ENCODE measurements at regions not wholly inside any gene's neighbourhood (a gene's known extent, or its start where the extent isn't known, plus 50 kb on each side); places are given as distances from the start of the nearest gene placed in this dataset.

DNA sequence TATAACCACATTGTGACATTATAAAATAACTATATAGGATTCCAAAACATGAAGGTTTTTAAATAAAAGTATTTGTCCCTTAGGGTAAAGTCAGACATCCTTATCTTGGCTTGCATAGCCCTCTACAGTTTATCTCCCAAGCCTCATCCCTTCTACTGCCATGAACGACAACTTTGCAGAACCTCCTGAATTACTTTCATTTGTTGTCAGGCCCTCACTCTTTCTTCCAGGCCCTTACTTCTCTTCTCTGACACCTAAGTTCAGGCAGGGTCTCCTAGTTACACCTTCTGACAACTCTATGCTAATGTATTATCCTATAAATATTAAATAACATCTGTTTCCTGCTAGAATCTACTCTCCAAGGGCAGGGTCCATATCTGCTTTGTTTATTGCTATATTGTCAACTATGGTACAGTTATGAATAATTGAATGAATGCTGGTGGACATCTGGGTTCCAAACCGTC, 115.7 kb upstream of the MDM1 start:
- TF ChIP-seq POLR2AphosphoS5 (IDR thresholded peaks at IDR 0.05) = no peak
- no peak for TF ChIP-seq POLR2A (IDR thresholded peaks at IDR 0.05)
